HepG2 (cell line): ENCODE measurements at regions not wholly inside any gene's neighbourhood (a gene's known extent, or its start where the extent isn't known, plus 50 kb on each side); places are given as distances from the start of the nearest gene placed in this dataset.

Experiments
- ATAC-seq: fragments of 200-7000 bp; cut with Tn5 transposase; 3 replicates; pipeline ENCODE4 v1.9.1; 2020; ENCODE audit warnings: mild to moderate bottlenecking, moderate library complexity
- BruUV-seq: library from RNA; stranded (reverse); fragments of 400-500 nt; replicated peaks from 2 replicates; lab custom pipeline; 2021; lab: Mats Ljungman, UMichigan
- CTCF ChIA-PET: fragments of 300-600 bp; formaldehyde crosslinking; extraction: SDS; loops from one replicate; lab custom pipeline; 2021; ENCODE audit warnings: low total read pairs, inconsistent platforms, low intra/inter-chr PET ratio; lab: Yijun Ruan, JAX
- POLR2A ChIA-PET: fragments of 350-600 bp; sonication (Branson Sonifier 250); formaldehyde crosslinking; loops from one replicate; lab custom pipeline; 2020; ENCODE audit warnings: antibody characterized with exemption, inconsistent platforms; lab: Yijun Ruan, JAX
- DNase-seq: peaks from one replicate; pipeline ENCODE4 v3.0.0-alpha.2; 2015; ENCODE audit warnings: low spot score
- FAIRE-seq: peaks from 3 replicates; lab custom pipeline; 2011; peaks lifted over from hg19 to GRCh38; lab: Jason Lieb, UNC
- H2AFZ ChIP-seq: one replicate; pipeline ENCODE4 v1.6.1; 2011; ENCODE audit warnings: low read length, inconsistent platforms
- H3K27ac ChIP-seq: fragments of 300-600 bp; 3 replicates; pipeline ENCODE4 v1.8.0; 2011; ENCODE audit warnings: mixed run types, mild to moderate bottlenecking, mixed read lengths, low read length, inconsistent platforms; ENCODE audit not compliant: insufficient read depth; ENCODE audit errors: extremely low read length
- H3K27me3 ChIP-seq, 2 experiments: fragments of 200-600 bp in 1 of 2; 2 replicates in 1 of 2; 3 replicates in 1 of 2; pipeline versions ENCODE4 v1.6.0 to v1.8.0; 2011; ENCODE audit warnings: low read length in 2 of 2, mild to moderate bottlenecking in 2 of 2, moderate library complexity in 2 of 2, inconsistent platforms in 1 of 2; ENCODE audit not compliant: insufficient read depth in 2 of 2, control insufficient read depth in 1 of 2
- H3K36me3 ChIP-seq, 2 experiments: fragments of 200-600 bp in 1 of 2; replicated peaks in 1 of 2; 2 replicates in 1 of 2; 3 replicates in 1 of 2; pipeline versions ENCODE4 v1.5.1 to v1.8.0; 2011; ENCODE audit warnings: low read length in 2 of 2, inconsistent platforms in 1 of 2; ENCODE audit not compliant: insufficient read depth in 2 of 2, control insufficient read depth in 1 of 2
- H3K4me1 ChIP-seq: 2 replicates; pipeline ENCODE4 v1.5.1; 2012; ENCODE audit warnings: low read length, inconsistent platforms; ENCODE audit not compliant: insufficient read depth
- H3K4me2 ChIP-seq: 2 replicates; pipeline ENCODE4 v1.6.0; 2011; ENCODE audit warnings: low read depth, low read length, inconsistent platforms
- H3K4me3 ChIP-seq, 3 experiments: fragments of 200-600 bp in 1 of 3; sonication (generic), shearing (Covaris generic) in 1 of 3; replicated peaks in 1 of 3; 2 replicates each; pipeline ENCODE4 v1.5.1; 2011 to 2016; ENCODE audit warnings: low read length in 3 of 3, inconsistent platforms in 2 of 3, low read depth in 2 of 3, mild to moderate bottlenecking in 2 of 3, control low read depth in 1 of 3, mixed read lengths in 1 of 3; ENCODE audit not compliant: insufficient read depth in 1 of 3
- H3K79me2 ChIP-seq: one replicate; pipeline ENCODE4 v1.6.1; 2011; ENCODE audit warnings: low read length, inconsistent platforms; ENCODE audit not compliant: insufficient read depth
- H3K9ac ChIP-seq: 2 replicates; pipeline ENCODE4 v1.6.0; 2011; ENCODE audit warnings: mild to moderate bottlenecking, low read depth, low read length, inconsistent platforms; ENCODE audit not compliant: insufficient read depth
- H3K9me3 ChIP-seq: 2 replicates; pipeline ENCODE4 v1.5.1; 2012; ENCODE audit warnings: mild to moderate bottlenecking, low read length
- H4K20me1 ChIP-seq: 2 replicates; pipeline ENCODE4 v1.6.0; 2011; ENCODE audit warnings: inconsistent platforms, mild to moderate bottlenecking, low read length, moderate library complexity; ENCODE audit not compliant: insufficient read depth
- ARNTL ChIP-seq: sonication (generic); formaldehyde crosslinking; IDR thresholded peaks from 2 replicates; pipeline ENCODE4 v1.4.0; 2020; ENCODE audit warnings: mild to moderate bottlenecking, missing genetic modification reagents
- FOXC1 ChIP-seq: sonication (generic); formaldehyde crosslinking; IDR thresholded peaks from 2 replicates; pipeline ENCODE4 v1.8.0; 2022; ENCODE audit warnings: mild to moderate bottlenecking, missing genetic modification reagents, borderline replicate concordance
- GMEB2 ChIP-seq: IDR thresholded peaks from 2 replicates; pipeline ENCODE4 v1.6.1; 2016; ENCODE audit warnings: missing biosample characterization, missing genetic modification reagents, low read depth
- NFATC3 ChIP-seq: sonication (generic); formaldehyde crosslinking; IDR thresholded peaks from 2 replicates; pipeline ENCODE4 v1.5.1; 2020; ENCODE audit warnings: mild to moderate bottlenecking, missing genetic modification reagents
- PCBP1 ChIP-seq: fragments of 200-400 bp; formaldehyde crosslinking; IDR thresholded peaks from 2 replicates; pipeline ENCODE4 v1.6.1; 2017; ENCODE audit warnings: mild to moderate bottlenecking, low read depth, low read length, borderline replicate concordance
- RBFOX2 ChIP-seq: fragments of 200-400 bp; formaldehyde crosslinking; IDR thresholded peaks from 2 replicates; pipeline ENCODE4 v1.6.1; 2017; ENCODE audit warnings: low read depth, mild to moderate bottlenecking, low read length
- SNRNP70 ChIP-seq: fragments of 200-400 bp; formaldehyde crosslinking; IDR thresholded peaks from 2 replicates; pipeline ENCODE4 v1.6.1; 2017; ENCODE audit warnings: mild to moderate bottlenecking, low read depth, low read length, moderate library complexity
- SRSF4 ChIP-seq: fragments of 200-400 bp; formaldehyde crosslinking; IDR thresholded peaks from one replicate; pipeline ENCODE4 v1.6.1; 2018; ENCODE audit warnings: mild to moderate bottlenecking, low read depth, low read length, moderate library complexity; ENCODE audit not compliant: poor library complexity, severe bottlenecking
- THAP7 ChIP-seq: sonication (generic); formaldehyde crosslinking; IDR thresholded peaks from 2 replicates; pipeline ENCODE4 v1.8.1; 2023; ENCODE audit warnings: mild to moderate bottlenecking, missing genetic modification reagents
- U2AF2 ChIP-seq: fragments of 200-400 bp; formaldehyde crosslinking; IDR thresholded peaks from 2 replicates; pipeline ENCODE4 v1.6.1; 2017; ENCODE audit warnings: low read depth, mild to moderate bottlenecking, low read length
- ZC3H13 ChIP-seq: sonication (generic); formaldehyde crosslinking; IDR thresholded peaks from 2 replicates; pipeline ENCODE4 v1.8.1; 2023; ENCODE audit warnings: mild to moderate bottlenecking, missing genetic modification reagents, moderate library complexity
- ZEB1 ChIP-seq: IDR thresholded peaks from 2 replicates; pipeline ENCODE4 v1.6.1; 2012; ENCODE audit warnings: mild to moderate bottlenecking, low read depth, inconsistent platforms; ENCODE audit not compliant: insufficient replicate concordance
- ZNF143 ChIP-seq: sonication (generic); formaldehyde crosslinking; IDR thresholded peaks from 2 replicates; pipeline ENCODE4 v1.4.0; 2020; ENCODE audit warnings: missing genetic modification reagents
- ZNF251 ChIP-seq: sonication (generic); formaldehyde crosslinking; IDR thresholded peaks from 2 replicates; pipeline ENCODE4 v1.9.0; 2021; ENCODE audit warnings: mild to moderate bottlenecking, missing genetic modification reagents
- ZNF547 ChIP-seq: sonication (generic); formaldehyde crosslinking; IDR thresholded peaks from 2 replicates; pipeline ENCODE4 v1.5.1; 2020; ENCODE audit warnings: mild to moderate bottlenecking, missing genetic modification reagents
- ZNF749 ChIP-seq: sonication (generic); formaldehyde crosslinking; IDR thresholded peaks from 2 replicates; pipeline ENCODE4 v1.8.0; 2022; ENCODE audit warnings: mild to moderate bottlenecking, missing genetic modification reagents, moderate library complexity, borderline replicate concordance
- WGBS: methylation state at CpG from one replicate; pipeline ENCODE4 v1.1.6; 2017; ENCODE audit warnings: low lambda C conversion rate; 5-methylcytosine and 5-hydroxymethylcytosine counted together
- in situ Hi-C: cut with HindIII; loops from 2 replicates; pipeline ENCODE4 v1.10.0; 2017; ENCODE audit warnings: low pct_unique_long_range_greater_than_20kb; ENCODE audit not compliant: extremely low pct_ligation_motif_present
- intact Hi-C: fragments of 100-400 bp; cut with micrococcal nuclease; formaldehyde crosslinking; loops from one replicate; pipeline ENCODE4 v1.10.0; 2022; ENCODE audit not compliant: unreplicated experiment
- TF ChIP-seq, protein P1 (sequence below): sonication (generic); formaldehyde crosslinking; IDR thresholded peaks from 2 replicates; pipeline ENCODE4 v1.4.0; 2020; ENCODE audit warnings: missing genetic modification reagents

GRCh38 chr4:137927972-137928371 is 314.2 kb downstream of the SLC7A11 start:
- ATAC-seq (no peak), DNase-seq (no peak), FAIRE-seq (no peak)
- Histone ChIP-seq H3K9ac (no peak overlapping the region), H3K27me3 (no peaks in the 10 kb centered on the region), H2AFZ (no peak overlapping the region), H3K79me2 (no peaks in the 10 kb centered on the region), H3K9me3 (no peaks in the 10 kb centered on the region), H4K20me1 (no peaks in the 10 kb centered on the region), H3K36me3 (no peaks in the 10 kb centered on the region), H3K27ac (no peak overlapping the region), H3K4me2 (no peak overlapping the region), H3K4me1 (no peaks in the 10 kb centered on the region), H3K4me3 (no peak overlapping the region)
- intact Hi-C loops, result no loop called here
- POLR2A ChIA-PET, result no interaction called here
- BruUV-seq, result no TSS peak
- WGBS, result 6% methylated on average over 1 of the region's 1 CpG
- in situ Hi-C loops, result no loop called here
- no peak for TF ChIP-seq PCBP1
- TF ChIP-seq ZNF547 (CRISPR knock-in tag), result no peak
- no peak for TF ChIP-seq ZNF749 (CRISPR knock-in tag)
- TF ChIP-seq, protein P1, sequence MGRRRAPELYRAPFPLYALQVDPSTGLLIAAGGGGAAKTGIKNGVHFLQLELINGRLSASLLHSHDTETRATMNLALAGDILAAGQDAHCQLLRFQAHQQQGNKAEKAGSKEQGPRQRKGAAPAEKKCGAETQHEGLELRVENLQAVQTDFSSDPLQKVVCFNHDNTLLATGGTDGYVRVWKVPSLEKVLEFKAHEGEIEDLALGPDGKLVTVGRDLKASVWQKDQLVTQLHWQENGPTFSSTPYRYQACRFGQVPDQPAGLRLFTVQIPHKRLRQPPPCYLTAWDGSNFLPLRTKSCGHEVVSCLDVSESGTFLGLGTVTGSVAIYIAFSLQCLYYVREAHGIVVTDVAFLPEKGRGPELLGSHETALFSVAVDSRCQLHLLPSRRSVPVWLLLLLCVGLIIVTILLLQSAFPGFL (CRISPR knock-in tag), result no peak
- no peak for TF ChIP-seq SRSF4
- TF ChIP-seq FOXC1, result no peak
- TF ChIP-seq U2AF2, result no peak
- CTCF ChIA-PET, result no interaction called here

GRCh38 chr4:137923494-137923893 is 318.7 kb downstream of the SLC7A11 start:
- Histone ChIP-seq H3K27me3 (no peaks in the 10 kb centered on the region), H3K27ac (no peak overlapping the region)
- no peak for TF ChIP-seq ZC3H13 (CRISPR knock-in tag)
- no peak for TF ChIP-seq ZNF251
- no peak for TF ChIP-seq THAP7 (CRISPR knock-in tag)
- no peak for TF ChIP-seq GMEB2
- no peak for TF ChIP-seq RBFOX2
- no peak for TF ChIP-seq ZNF143 (CRISPR knock-in tag)
- TF ChIP-seq ARNTL (CRISPR knock-in tag), result no peak
- no peak for TF ChIP-seq SNRNP70
- no peak for TF ChIP-seq ZEB1
- no peak for TF ChIP-seq NFATC3
- TF ChIP-seq, all 625 proteins: peak for 0
- Histone ChIP-seq H3K9me3 (no peaks in the 10 kb centered on the region), H3K79me2 (no peaks in the 10 kb centered on the region), H2AFZ (no peak overlapping the region), H4K20me1 (no peaks in the 10 kb centered on the region), H3K4me2 (no peak overlapping the region), H3K4me3 (no peak overlapping the region), H3K4me1 (no peaks in the 10 kb centered on the region), H3K9ac (no peak overlapping the region), H3K36me3 (no peaks in the 10 kb centered on the region)
- intact Hi-C loops, result no loop called here
- FAIRE-seq, result no peak
- CTCF ChIA-PET, result no interaction called here
- POLR2A ChIA-PET, result no interaction called here
- in situ Hi-C loops, result no loop called here
- WGBS, result 11% methylated on average over 3 of the region's 3 CpGs
- no peak for DNase-seq
- no TSS peak for BruUV-seq
- ATAC-seq, result no peak
